Stomach smooth muscle (tissue), 2 donors: ENCODE measurements at regions not wholly inside any gene's neighbourhood (a gene's known extent, or its start where the extent isn't known, plus 50 kb on each side); places are given as distances from the start of the nearest gene placed in this dataset.
"Not testable (repeated sequence)": the region's sequence is repeated elsewhere in the genome, so short reads cannot be mapped to it uniquely, and the experiment has no call there.

ENCODE experiments used
- H3K27ac ChIP-seq: one replicate; pipeline ENCODE4 v1.7.0; 2013; ENCODE audit warnings: mild to moderate bottlenecking, low read length, inconsistent platforms
- H3K27me3 ChIP-seq, 2 donors: one replicate each; pipeline ENCODE4 v1.7.0; 2013; ENCODE audit warnings: low read length in 2 of 2; ENCODE audit not compliant: insufficient read depth in 2 of 2, control insufficient read depth in 1 of 2
- H3K36me3 ChIP-seq, 2 donors: one replicate each; pipeline ENCODE4 v1.7.0; 2013; ENCODE audit warnings: low read length in 2 of 2; ENCODE audit not compliant: control insufficient read depth in 2 of 2, insufficient read depth in 2 of 2
- H3K4me1 ChIP-seq: one replicate; pipeline ENCODE4 v1.7.0; 2013; ENCODE audit warnings: low read length; ENCODE audit not compliant: control insufficient read depth, insufficient read depth
- H3K4me3 ChIP-seq, 2 donors: one replicate each; pipeline ENCODE4 v1.7.0; 2013; ENCODE audit warnings: low read length in 2 of 2
- H3K9ac ChIP-seq, 2 donors: one replicate each; pipeline ENCODE4 v1.7.0; 2013; ENCODE audit warnings: low read length in 2 of 2, mild to moderate bottlenecking in 1 of 2
- H3K9me3 ChIP-seq, 2 donors: one replicate each; pipeline ENCODE4 v1.7.0; 2013; ENCODE audit warnings: low read length in 2 of 2; ENCODE audit not compliant: control insufficient read depth in 2 of 2
- donor health status: healthy.
- donor health status: Pancreatic carcinoma.

DNA sequence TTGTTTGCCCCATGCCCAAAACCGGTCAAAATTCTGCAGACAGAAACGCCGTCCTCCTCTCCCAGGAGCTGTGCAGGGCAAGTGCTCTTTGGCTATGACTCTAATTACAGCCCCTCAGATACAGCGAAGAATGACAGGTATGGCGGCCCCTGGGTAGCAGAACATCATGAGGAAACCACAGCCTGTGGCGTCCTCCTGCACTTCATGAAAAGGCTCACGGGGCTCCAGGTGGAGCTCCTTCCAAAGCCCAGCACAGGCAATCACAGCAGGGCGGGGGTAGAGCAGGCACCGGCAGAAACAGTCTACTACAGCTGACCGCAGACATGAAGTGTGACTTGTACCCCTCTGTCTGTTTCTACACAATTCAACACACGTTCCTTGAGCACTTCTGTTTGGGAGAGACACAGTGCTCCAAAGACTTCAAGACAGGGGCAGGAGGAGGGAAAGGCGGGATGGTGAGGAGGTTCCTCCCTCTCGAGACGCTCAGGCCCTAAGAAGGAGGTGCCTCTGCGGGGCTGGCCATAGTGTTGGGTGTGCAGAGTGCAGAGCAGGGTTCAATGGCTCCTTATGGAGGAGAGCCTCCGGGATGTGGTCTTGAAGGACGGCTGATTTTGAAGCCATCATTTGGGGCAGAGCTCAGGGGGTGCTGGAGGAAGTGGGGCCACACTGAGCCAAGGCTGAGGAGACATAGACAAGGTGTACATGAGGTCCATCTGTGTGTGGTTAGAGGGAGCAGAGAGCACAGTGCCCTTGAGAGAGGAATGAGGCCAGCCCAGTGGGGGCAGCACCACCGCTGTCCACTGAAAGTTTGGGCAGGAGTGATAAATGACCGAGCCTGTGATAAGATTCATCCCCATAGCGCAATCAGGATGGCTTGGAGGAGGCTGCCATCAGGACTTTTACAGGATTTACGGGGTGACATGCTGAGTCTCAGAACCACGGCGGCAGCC lies 468.3 kb downstream of the EIPR1 start:
- no peak overlapping the region for H3K9ac ChIP-seq
- H3K4me1 ChIP-seq = no peaks in the 10 kb centered on the region
- no peaks in the 10 kb centered on the region for H3K36me3 ChIP-seq
- H3K4me3 ChIP-seq = no peak overlapping the region
- no peaks in the 10 kb centered on the region for H3K27me3 ChIP-seq
- no peak overlapping the region for H3K27ac ChIP-seq
- H3K9me3 ChIP-seq = no peaks in the 10 kb centered on the region

DNA sequence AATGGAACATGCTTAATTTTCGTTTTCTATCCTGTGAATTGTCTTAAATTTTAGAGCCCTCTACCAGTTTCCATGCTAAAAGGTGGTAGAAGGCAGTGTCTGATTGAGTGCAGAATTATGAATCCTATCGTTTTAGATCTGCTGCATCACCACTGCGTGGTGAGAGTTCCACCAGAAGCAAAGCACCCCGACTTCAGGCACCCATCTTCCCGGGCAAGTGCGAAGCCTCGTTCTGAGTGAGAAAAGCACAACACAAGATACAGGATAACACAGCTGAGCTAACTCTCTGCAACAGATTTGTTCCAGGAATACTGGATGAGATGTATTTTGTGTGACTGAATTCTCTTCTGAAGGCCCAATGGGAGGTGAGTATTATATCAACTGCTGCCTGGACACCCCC lies 471.5 kb downstream of the EIPR1 start:
- H3K4me3 ChIP-seq = no peak overlapping the region
- no peak overlapping the region for H3K27ac ChIP-seq
- H3K9ac ChIP-seq = no peak overlapping the region
- no peaks in the 10 kb centered on the region for H3K9me3 ChIP-seq
- no peaks in the 10 kb centered on the region for H3K27me3 ChIP-seq
- no peaks in the 10 kb centered on the region for H3K36me3 ChIP-seq
- no peaks in the 10 kb centered on the region for H3K4me1 ChIP-seq

DNA sequence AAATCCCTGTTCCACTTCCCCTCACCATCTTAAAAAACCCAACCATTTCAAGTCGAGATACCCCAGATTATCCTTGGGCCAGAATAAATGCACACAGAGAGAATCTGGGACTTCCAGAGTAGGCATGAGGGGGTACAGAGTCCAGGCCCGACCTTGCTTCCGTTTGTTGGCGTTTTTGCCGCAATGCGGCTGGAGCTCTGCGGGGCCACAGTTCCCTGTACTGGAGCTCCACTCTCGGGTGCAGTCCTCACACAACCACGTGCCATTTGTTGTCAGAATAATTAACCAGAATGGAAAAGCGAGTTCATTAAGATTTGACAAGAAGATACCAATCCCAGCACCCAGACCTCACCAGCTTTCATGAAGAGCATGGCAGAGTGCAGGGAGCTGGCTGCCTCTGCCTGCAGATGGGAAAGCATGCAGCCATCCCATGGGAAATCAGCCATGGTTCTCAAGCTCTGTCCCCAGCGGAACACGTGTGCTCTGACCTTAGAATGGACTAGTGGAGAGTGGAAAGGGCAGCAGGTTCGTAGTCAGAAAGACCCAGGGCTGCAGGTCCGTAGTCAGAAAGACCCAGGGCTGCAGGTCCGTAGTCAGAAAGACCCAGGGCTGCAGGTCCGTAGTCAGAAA lies 472.8 kb downstream of the EIPR1 start:
- Histone ChIP-seq H3K9ac (no peak overlapping the region), H3K4me1 (no peaks in the 10 kb centered on the region), H3K36me3 (no peaks in the 10 kb centered on the region), H3K27me3 (no peaks in the 10 kb centered on the region), H3K4me3 (no peak overlapping the region), H3K9me3 (no peaks in the 10 kb centered on the region), H3K27ac (no peak overlapping the region)

DNA sequence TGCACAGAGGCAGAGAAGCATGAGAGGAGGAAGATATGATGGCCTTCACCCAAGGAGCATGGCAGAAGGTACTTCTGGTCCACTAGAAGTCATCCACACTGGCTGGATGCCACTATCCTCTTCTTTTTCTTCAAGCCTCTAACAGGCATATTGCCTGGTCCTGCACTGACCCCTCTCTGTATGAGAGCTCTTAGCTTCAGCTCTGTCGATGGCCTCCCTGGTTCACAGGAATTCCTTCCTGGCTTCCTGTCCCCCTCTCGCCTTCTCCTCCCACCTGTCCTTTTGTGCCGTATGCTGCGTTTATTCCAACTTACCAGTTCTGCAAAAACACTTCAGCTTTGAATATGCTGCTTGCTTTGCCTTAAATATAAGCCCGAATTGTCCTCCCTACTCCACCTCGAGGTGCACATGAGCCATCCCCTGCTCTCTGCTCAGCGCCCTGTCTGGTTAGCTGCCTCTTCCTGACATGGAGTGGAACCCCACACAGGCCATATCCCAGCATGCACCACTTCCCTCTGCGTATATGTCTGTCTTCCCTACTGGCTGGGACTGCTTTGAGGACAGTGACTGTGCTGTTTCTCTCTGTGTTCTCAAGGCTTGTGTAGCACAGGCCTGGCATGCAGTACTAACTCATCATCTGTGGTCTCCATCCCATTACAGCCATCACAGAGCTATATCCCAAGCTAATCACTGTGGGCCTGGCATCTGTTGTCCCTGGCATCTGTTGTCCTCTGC lies 474.9 kb downstream of the EIPR1 start:
- Histone ChIP-seq H3K4me1 (no peaks in the 10 kb centered on the region), H3K27me3 (no peaks in the 10 kb centered on the region), H3K27ac (no peak overlapping the region), H3K36me3 (no peaks in the 10 kb centered on the region), H3K9me3 (no peaks in the 10 kb centered on the region), H3K9ac (no peak overlapping the region), H3K4me3 (no peak overlapping the region)

DNA sequence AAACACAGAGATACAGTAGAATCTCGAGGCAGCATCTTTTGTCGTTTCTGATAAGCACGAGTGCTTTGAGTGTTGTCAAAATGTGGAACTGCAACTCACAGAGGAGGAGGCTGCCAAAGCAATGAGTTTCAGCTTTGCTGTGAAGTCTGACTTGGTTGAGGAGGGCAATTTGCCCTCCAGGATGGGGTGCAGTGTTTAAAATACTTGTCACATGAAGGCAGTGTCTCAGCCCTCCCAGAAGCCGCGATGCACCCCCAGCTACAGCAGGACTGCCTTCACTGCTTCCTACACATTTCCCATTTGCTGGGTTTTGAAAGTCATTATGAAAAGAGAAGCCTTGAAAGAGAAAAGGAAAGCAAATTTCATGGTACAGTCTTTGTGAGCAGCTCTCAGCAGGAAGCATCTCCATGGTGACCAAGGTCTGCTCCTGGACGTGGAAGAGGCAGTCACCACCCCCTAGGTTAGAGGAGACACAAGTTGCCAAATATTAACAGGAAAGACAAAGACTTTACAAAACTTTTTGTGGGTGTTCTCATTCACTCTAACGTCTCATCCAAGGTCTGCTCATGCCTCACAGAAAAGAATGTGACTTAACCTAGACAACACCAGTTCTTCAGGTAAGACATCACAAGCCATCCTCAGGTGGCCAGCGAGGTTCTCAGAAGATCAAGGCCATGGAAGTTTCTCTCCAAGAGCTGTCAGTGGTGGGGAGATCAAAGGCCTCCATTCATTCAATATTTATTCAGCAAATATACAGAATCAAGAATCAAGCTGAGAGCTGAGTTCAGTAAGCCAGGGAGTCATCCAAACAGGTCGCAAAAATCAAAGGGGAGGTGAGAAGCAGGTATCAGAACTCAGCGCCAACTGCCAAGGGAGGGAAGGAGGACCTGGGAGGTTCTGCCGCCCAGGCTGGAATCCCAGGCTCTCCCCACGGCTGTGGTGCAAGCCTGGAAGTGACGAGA lies 476.0 kb downstream of the EIPR1 start:
- Histone ChIP-seq H3K4me1 (no peaks in the 10 kb centered on the region), H3K9ac (no peak overlapping the region), H3K27me3 (no peaks in the 10 kb centered on the region), H3K9me3 (no peaks in the 10 kb centered on the region), H3K36me3 (no peaks in the 10 kb centered on the region), H3K4me3 (no peak overlapping the region), H3K27ac (no peak overlapping the region)

DNA sequence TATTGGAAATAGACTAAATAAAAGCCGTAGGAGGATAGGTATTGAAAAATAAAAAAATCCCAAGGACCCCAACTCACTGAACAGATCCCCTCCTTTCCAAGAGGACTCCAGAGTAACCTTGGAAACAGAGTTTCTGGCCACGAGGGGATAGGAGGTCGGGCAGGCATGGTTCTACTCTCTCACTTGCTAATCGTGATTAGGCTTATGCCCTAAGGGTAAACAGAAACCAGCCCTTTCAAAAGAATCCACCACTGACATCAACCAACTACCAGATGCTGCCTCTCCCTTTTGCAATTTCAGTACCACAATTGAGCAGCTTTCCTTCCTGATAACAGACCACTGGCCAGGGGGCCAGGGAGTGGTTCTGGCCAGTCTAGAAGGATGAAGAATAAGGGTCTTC lies 477.8 kb downstream of the EIPR1 start:
- Histone ChIP-seq H3K27ac (no peak overlapping the region), H3K9ac (no peak overlapping the region), H3K9me3 (no peaks in the 10 kb centered on the region), H3K4me1 (no peaks in the 10 kb centered on the region), H3K4me3 (no peak overlapping the region), H3K36me3 (no peaks in the 10 kb centered on the region), H3K27me3 (no peaks in the 10 kb centered on the region)

DNA sequence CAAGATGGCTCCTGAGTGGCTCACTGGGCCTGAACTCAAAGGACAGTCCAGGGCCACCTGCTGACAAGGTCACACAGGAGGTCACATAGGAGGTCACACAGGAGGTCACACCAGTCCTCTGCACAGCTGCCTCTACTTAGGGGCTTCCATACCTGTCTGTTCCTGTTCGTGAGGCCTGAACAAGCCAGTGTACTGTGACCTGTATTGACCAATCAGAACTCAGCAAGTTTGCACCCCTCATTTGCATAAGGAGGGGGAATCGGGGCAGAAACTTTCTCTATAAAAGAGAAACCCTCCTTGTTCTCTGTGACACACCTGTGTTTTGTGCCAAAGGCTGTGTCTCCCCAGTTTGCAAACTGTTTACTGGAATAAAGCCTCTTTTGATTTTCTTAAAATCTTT lies 478.9 kb downstream of the EIPR1 start:
- no peaks in the 10 kb centered on the region for H3K36me3 ChIP-seq
- no peaks in the 10 kb centered on the region for H3K27me3 ChIP-seq
- H3K4me3 ChIP-seq = no peak overlapping the region
- no peaks in the 10 kb centered on the region for H3K4me1 ChIP-seq
- H3K9me3 ChIP-seq = no peaks in the 10 kb centered on the region
- H3K9ac ChIP-seq = no peak overlapping the region
- no peak overlapping the region for H3K27ac ChIP-seq

DNA sequence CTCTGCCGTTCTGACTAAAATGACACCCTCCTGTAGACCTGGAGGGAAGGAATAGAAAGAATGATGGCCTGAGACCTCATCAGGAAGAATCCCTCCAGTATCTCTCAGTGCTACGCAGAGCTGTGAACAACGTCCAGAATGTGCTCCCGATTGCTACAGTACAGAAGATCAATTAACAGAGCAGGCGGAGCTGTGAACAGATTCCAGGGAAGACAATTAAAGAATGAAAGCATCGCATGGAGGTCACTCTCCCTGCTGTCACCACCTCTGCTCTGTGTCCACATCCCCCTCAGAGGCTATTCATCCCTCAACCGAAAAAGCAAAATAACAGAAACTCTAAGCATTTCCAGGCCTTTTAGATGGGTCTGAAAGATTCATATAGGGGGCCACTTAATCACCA lies 481.0 kb downstream of the EIPR1 start:
- H3K9me3 ChIP-seq = no peaks in the 10 kb centered on the region
- no peaks in the 10 kb centered on the region for H3K27me3 ChIP-seq
- H3K9ac ChIP-seq = no peak overlapping the region
- H3K4me1 ChIP-seq = no peaks in the 10 kb centered on the region
- no peak overlapping the region for H3K4me3 ChIP-seq
- H3K36me3 ChIP-seq = no peaks in the 10 kb centered on the region
- no peak overlapping the region for H3K27ac ChIP-seq

DNA sequence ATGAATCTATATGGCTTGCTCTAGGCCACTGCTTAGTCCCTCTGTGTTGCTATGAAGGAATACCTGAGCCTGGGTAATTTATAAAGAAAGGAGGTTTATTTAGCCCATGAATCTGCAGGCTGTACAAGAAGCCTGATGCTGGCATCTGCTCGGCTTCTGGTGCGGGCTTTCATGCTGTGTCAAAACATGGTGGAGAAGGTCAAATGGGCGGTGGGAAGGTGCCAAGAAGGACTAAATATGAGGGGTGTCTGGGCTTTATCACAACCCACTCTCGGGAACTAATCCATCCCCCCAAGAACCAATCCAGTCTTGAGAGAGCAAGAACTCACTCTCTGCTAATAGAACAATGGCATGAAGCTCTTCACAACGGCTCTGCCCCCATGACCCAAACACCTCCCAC lies 481.6 kb downstream of the EIPR1 start:
- Histone ChIP-seq H3K27ac (no peak overlapping the region), H3K9me3 (no peaks in the 10 kb centered on the region), H3K36me3 (no peaks in the 10 kb centered on the region), H3K4me3 (no peak overlapping the region), H3K27me3 (no peaks in the 10 kb centered on the region), H3K4me1 (no peaks in the 10 kb centered on the region), H3K9ac (no peak overlapping the region)

DNA sequence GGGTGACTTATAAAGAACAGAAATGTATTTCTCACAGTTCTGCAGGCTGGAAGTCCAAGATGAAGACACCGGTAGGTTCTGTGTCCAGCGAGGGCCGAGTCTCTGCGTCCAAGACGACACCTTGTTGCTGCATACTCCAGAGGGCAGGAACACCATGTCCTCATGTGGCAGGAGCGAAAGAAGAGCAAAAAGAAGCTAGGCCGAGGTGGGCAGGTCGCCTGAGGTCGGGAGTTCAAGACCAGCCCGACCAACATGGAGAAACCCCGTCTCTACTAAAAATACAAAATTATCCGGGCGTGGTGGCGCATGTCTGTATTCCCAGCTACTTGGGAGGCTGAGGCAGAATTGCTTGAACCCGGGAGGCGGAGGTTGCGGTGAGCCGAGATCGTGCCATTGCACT lies 483.6 kb downstream of the EIPR1 start:
- not testable (repeated sequence) for H3K27me3 ChIP-seq, H3K9me3 ChIP-seq, H3K27ac ChIP-seq, H3K36me3 ChIP-seq, H3K9ac ChIP-seq, H3K4me1 ChIP-seq, H3K4me3 ChIP-seq
